GM10266 (cell line): ENCODE measurements at regions not wholly inside any gene's neighbourhood (a gene's known extent, or its start where the extent isn't known, plus 50 kb on each side); places are given as distances from the start of the nearest gene placed in this dataset.

Experiments used
- DNase-seq: peaks from one replicate; pipeline ENCODE4 v3.0.0; 2012; ENCODE audit errors: extremely low spot score
- TF ChIP-seq, protein P1 (sequence below): IDR thresholded peaks from 2 replicates; pipeline ENCODE4 v1.5.1; 2012; ENCODE audit warnings: mild to moderate bottlenecking, low read depth; ENCODE audit not compliant: control insufficient read depth, insufficient read depth; ENCODE audit errors: missing control alignments

DNA sequence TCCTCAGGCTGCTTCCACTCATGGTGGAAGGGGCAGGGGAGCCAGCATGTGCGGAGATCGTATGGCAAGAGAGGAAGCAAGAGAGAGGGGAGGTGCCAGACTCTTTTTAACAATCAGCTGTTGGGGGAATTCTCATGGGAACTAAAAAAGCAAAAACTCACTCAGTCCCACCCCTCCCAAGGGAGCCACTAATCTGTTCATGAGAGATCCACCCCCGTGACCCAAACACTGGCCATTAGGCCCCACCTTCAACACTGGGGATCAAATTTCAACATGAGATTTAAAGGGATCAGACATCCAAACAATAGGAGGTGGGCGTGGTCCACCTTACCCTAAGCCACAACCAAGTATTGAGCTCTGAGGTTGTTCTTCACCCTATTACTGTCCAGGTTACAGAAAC lies 375.1 kb downstream of the GRIN2B start:
- TF ChIP-seq, protein P1, sequence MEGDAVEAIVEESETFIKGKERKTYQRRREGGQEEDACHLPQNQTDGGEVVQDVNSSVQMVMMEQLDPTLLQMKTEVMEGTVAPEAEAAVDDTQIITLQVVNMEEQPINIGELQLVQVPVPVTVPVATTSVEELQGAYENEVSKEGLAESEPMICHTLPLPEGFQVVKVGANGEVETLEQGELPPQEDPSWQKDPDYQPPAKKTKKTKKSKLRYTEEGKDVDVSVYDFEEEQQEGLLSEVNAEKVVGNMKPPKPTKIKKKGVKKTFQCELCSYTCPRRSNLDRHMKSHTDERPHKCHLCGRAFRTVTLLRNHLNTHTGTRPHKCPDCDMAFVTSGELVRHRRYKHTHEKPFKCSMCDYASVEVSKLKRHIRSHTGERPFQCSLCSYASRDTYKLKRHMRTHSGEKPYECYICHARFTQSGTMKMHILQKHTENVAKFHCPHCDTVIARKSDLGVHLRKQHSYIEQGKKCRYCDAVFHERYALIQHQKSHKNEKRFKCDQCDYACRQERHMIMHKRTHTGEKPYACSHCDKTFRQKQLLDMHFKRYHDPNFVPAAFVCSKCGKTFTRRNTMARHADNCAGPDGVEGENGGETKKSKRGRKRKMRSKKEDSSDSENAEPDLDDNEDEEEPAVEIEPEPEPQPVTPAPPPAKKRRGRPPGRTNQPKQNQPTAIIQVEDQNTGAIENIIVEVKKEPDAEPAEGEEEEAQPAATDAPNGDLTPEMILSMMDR: no peak
- no peak for DNase-seq

- TF ChIP-seq, protein P1: no peak
- no peak for DNase-seq
Observed at GRCh38 chr12:13603953-13604352, 377.4 kb downstream of the GRIN2B start.

GRCh38 chr12:13602172-13602571 lies 379.2 kb downstream of the GRIN2B start:
- DNase-seq: no peak
- TF ChIP-seq, protein P1: no peak

DNA sequence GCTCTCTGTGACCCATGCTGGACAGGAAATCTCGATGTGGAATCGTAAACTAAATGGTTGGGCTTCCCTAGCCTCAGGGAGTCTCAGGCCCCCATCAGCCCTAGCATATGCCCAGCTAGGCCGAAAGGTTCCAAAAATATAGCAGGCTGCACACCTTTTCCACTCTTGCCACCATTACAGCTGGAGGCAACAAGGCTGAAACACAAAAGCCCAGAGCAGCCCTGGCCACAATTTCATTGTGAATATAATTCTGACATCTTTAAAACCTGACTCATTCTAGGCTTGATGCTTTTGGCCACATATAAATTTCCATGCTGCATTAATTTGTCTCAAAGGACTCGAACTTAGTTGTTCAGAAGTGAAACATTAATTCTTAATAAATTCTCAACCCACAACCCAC lies 382.2 kb downstream of the GRIN2B start:
- no peak for DNase-seq

DNA sequence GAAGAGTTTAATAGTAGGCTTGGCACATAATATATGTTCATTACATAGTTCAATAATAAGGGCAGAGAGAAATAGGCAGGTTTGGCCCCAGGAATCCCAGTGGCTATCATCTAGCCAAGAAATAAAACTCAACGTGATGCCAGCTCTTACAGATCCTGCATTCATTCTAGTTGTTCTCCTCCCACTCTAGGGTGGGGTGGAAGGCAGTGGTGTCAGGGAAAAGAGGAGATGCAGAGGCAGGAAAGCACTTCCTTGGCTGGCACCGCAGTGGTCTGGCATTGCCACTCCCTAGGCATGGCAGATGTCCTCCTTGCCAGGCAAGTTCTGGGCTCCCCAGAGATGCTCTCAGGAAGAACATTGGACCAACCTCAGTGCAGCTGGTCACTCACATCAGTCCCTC lies 383.6 kb downstream of the GRIN2B start:
- DNase-seq: no peak
- TF ChIP-seq, protein P1: no peak

More for the DNA sequence above, 382.2 kb downstream of the GRIN2B start:
- TF ChIP-seq, protein P1: no peak

DNA sequence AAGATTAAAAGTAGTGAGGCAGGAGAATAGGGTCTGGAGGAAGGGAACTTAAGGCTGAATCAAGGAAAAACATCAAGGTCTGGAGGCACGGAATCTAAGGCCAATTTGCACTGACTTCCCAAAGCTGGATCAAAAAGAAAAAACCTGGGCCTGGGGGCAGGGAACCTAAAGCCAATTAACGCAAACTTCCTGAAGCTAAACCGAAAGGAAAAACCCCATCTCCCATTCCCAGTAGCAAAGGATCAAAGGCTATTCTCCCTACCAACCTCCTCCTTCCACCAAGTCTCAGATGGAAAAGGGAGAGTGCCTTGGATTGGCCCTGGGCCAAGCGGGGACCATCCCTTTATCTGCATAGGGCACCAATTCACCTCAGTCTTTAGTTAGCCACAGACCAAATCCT lies 384.2 kb downstream of the GRIN2B start:
- no peak for DNase-seq
- TF ChIP-seq, protein P1: no peak

GRCh38 chr12:13596714-13597113 lies 384.7 kb downstream of the GRIN2B start:
- TF ChIP-seq, protein P1: no peak
- DNase-seq: no peak
